IPS-NIHi11 (cell line): ENCODE measurements at regions not wholly inside any gene's neighbourhood (a gene's known extent, or its start where the extent isn't known, plus 50 kb on each side); places are given as distances from the start of the nearest gene placed in this dataset.
A peak's percentile ranks its signal among the peaks of the same experiment; 100 is the strongest.
"Not testable (repeated sequence)": the region's sequence is repeated elsewhere in the genome, so short reads cannot be mapped to it uniquely, and the experiment has no call there.

Experiments used
- DNase-seq: peaks from one replicate; pipeline ENCODE4 v3.0.0; 2012; ENCODE audit warnings: mixed read lengths, low spot score

GRCh38 chr7:145784809-145785780, 331.5 kb upstream of the CNTNAP2 start:
- DNase-seq, result no peak

- DNase-seq, result not testable (repeated sequence)
Observed at GRCh38 chr7:145781388-145781787, 335.2 kb upstream of the CNTNAP2 start.

GRCh38 chr7:145779140-145779539, 337.5 kb upstream of the CNTNAP2 start:
- DNase-seq, result no peak

- no peak for DNase-seq
Observed at GRCh38 chr7:145774777-145775176, 341.8 kb upstream of the CNTNAP2 start.

GRCh38 chr7:145753004-145753403, 363.6 kb upstream of the CNTNAP2 start:
- DNase-seq, result no peak

- no peak for DNase-seq
Observed at GRCh38 chr7:145737617-145738016, 379.0 kb upstream of the CNTNAP2 start.

- DNase-seq, result no peak
Observed at GRCh38 chr7:145735061-145735460, 381.5 kb upstream of the CNTNAP2 start.

GRCh38 chr7:145732521-145732920, 384.1 kb upstream of the CNTNAP2 start:
- DNase-seq, result no peak

GRCh38 chr7:145729691-145730090, 386.9 kb upstream of the CNTNAP2 start:
- no peak for DNase-seq

- DNase-seq, result peak; percentile 29
Observed at GRCh38 chr7:145718129-145718528, 398.5 kb upstream of the CNTNAP2 start.

GRCh38 chr7:145700488-145700887, 416.1 kb upstream of the CNTNAP2 start:
- DNase-seq, result no peak

- DNase-seq, result no peak
Observed at GRCh38 chr7:145698526-145699262, 417.9 kb upstream of the CNTNAP2 start.

- not testable (repeated sequence) for DNase-seq
Observed at GRCh38 chr7:145697412-145698107, 419.0 kb upstream of the CNTNAP2 start.

GRCh38 chr7:145696071-145696470, 420.5 kb upstream of the CNTNAP2 start:
- DNase-seq, result no peak

GRCh38 chr7:145692237-145692950, 424.2 kb upstream of the CNTNAP2 start:
- peak; percentile 7 for DNase-seq

GRCh38 chr7:145691377-145691914, 425.2 kb upstream of the CNTNAP2 start:
- no peak for DNase-seq

GRCh38 chr7:145681646-145682045, 435.0 kb upstream of the CNTNAP2 start:
- DNase-seq, result no peak

- DNase-seq, result no peak
Observed at GRCh38 chr7:145681159-145681558, 435.4 kb upstream of the CNTNAP2 start.

- DNase-seq, result no peak
Observed at GRCh38 chr7:145665499-145666258, 450.9 kb upstream of the CNTNAP2 start.

- DNase-seq, result no peak
Observed at GRCh38 chr7:145655666-145656065, 460.9 kb upstream of the CNTNAP2 start.

GRCh38 chr7:145645135-145645515, 471.5 kb upstream of the CNTNAP2 start:
- DNase-seq, result no peak
